ENCODE measurements at regions not wholly inside any gene's neighbourhood (a gene's known extent, or its start where the extent isn't known, plus 50 kb on each side); places are given as distances from the start of the nearest gene placed in this dataset.

- no peak for TF ChIP-seq CTCF (IDR thresholded peaks at IDR 0.05)
Measured at GRCh38 chr4:156238171-156238570, 284.5 kb upstream of the CTSO start.

GRCh38 chr4:156237231-156237630, 283.6 kb upstream of the CTSO start:
- no peak for TF ChIP-seq CTCF (IDR thresholded peaks at IDR 0.05)
- Histone ChIP-seq H3K36me3 (no peaks in the 10 kb centered on the region), H3K27me3 (no peaks in the 10 kb centered on the region), H3K27ac (no peak overlapping the region), H3K9me3 (no peaks in the 10 kb centered on the region), H3K4me1 (no peaks in the 10 kb centered on the region), H3K4me3 (no peak overlapping the region)
- ATAC-seq (no peak), DNase-seq (no peak)
- intact Hi-C loops (cut with DNase I) = no loop called here

More at GRCh38 chr4:156238171-156238570, 284.5 kb upstream of the CTSO start:
- Histone ChIP-seq H3K4me3 (no peak overlapping the region), H3K36me3 (no peaks in the 10 kb centered on the region), H3K4me1 (no peaks in the 10 kb centered on the region), H3K27ac (no peak overlapping the region), H3K27me3 (no peaks in the 10 kb centered on the region), H3K9me3 (no peaks in the 10 kb centered on the region)
- intact Hi-C loops (cut with DNase I) = no loop called here
- ATAC-seq (no peak), DNase-seq (no peak)

GRCh38 chr4:156230176-156230575, 276.5 kb upstream of the CTSO start:
- Histone ChIP-seq H3K27me3 (no peaks in the 10 kb centered on the region), H3K36me3 (no peaks in the 10 kb centered on the region), H3K4me1 (peaks cover 0 to 4% of the 10 kb centered on the region in 2 donors), H3K4me3 (no peak overlapping the region), H3K9me3 (no peaks in the 10 kb centered on the region), H3K27ac (no peak overlapping the region)
- DNase-seq = no peak
- intact Hi-C loops (cut with DNase I) = no loop called here
- no peak for TF ChIP-seq CTCF (IDR thresholded peaks at IDR 0.05)
- no peak for ATAC-seq

- Histone ChIP-seq H3K9me3 (no peaks in the 10 kb centered on the region), H3K4me1 (peaks cover 0 to 4% of the 10 kb centered on the region in 2 donors), H3K36me3 (no peaks in the 10 kb centered on the region), H3K27ac (no peak overlapping the region), H3K27me3 (no peaks in the 10 kb centered on the region), H3K4me3 (no peak overlapping the region)
- TF ChIP-seq CTCF (IDR thresholded peaks at IDR 0.05) = no peak
- intact Hi-C loops (cut with DNase I) = no loop called here
- ATAC-seq (no peak), DNase-seq (no peak)
Measured at GRCh38 chr4:156228676-156229075, 275.0 kb upstream of the CTSO start.

GRCh38 chr4:156227321-156227720, 273.7 kb upstream of the CTSO start:
- Histone ChIP-seq H3K27me3 (no peaks in the 10 kb centered on the region), H3K4me1 (peaks cover 0 to 4% of the 10 kb centered on the region in 2 donors), H3K4me3 (no peak overlapping the region), H3K9me3 (no peaks in the 10 kb centered on the region), H3K36me3 (no peaks in the 10 kb centered on the region), H3K27ac (no peak overlapping the region)
- DNase-seq = no peak
- no peak for TF ChIP-seq CTCF (IDR thresholded peaks at IDR 0.05)
- intact Hi-C loops (cut with DNase I) = no loop called here
- ATAC-seq = no peak

All from left lung (tissue), 4 donors.